ENCODE measurements at regions not wholly inside any gene's neighbourhood (a gene's known extent, or its start where the extent isn't known, plus 50 kb on each side); places are given as distances from the start of the nearest gene placed in this dataset.

DNA sequence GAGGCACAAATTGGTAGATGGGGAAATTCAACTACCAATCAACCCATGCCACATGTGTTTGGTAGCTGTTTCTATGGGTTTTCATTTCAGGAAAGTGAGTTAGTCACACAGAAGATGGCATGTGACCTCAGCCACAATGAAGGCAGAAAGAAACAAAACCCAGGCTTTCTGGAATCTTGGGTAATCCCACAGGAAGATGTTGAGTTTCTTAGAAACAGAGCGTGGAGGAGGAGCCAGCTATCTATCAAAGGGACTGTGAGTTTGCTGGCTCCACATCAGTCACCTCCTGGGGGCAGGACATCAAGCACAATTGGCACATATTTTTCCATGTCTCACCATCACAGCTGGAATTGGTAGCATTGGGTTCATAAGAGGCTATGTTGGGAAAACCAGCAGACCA, 188.9 kb upstream of the PLXNA2 start:
- no peak for TF ChIP-seq CTCF (IDR thresholded peaks at IDR 0.05)
- no peak overlapping the region for H3K27ac ChIP-seq
- DNase-seq (no peak), ATAC-seq (no peak), FAIRE-seq (no peak)
- H3K9me3 ChIP-seq = no peaks in the 10 kb centered on the region
- no peak overlapping the region for H3K4me3 ChIP-seq
- WGBS, 2 donors = 67 to 68% methylated on average over 1 of the region's 1 CpG
- H3K36me3 ChIP-seq = no peaks in the 10 kb centered on the region
- intact Hi-C loops (cut with DNase I) = no loop called here
- H3K4me1 ChIP-seq = no peaks in the 10 kb centered on the region
- H3K27me3 ChIP-seq = no peaks in the 10 kb centered on the region

- no peak for FAIRE-seq
- intact Hi-C loops (cut with DNase I) = no loop called here
- no peak for TF ChIP-seq CTCF (IDR thresholded peaks at IDR 0.05)
These were observed 189.8 kb upstream of the PLXNA2 start for GRCh38 chr1:208433971-208434370.

GRCh38 chr1:208437401-208437800, 193.2 kb upstream of the PLXNA2 start:
- no peaks in the 10 kb centered on the region for H3K36me3 ChIP-seq
- H3K27ac ChIP-seq = no peak overlapping the region
- DNase-seq (no peak), FAIRE-seq (no peak), ATAC-seq (no peak)
- WGBS, 2 donors = 68 to 79% methylated on average over 3 of the region's 3 CpGs
- intact Hi-C loops (cut with DNase I) = no loop called here
- TF ChIP-seq CTCF (IDR thresholded peaks at IDR 0.05) = no peak
- no peaks in the 10 kb centered on the region for H3K4me1 ChIP-seq
- no peaks in the 10 kb centered on the region for H3K27me3 ChIP-seq
- H3K4me3 ChIP-seq = no peak overlapping the region
- H3K9me3 ChIP-seq = no peaks in the 10 kb centered on the region

More at GRCh38 chr1:208433971-208434370, 189.8 kb upstream of the PLXNA2 start:
- no peak for DNase-seq
- Histone ChIP-seq H3K27ac (no peak overlapping the region), H3K27me3 (no peaks in the 10 kb centered on the region), H3K4me1 (no peaks in the 10 kb centered on the region), H3K9me3 (no peaks in the 10 kb centered on the region), H3K36me3 (no peaks in the 10 kb centered on the region), H3K4me3 (no peak overlapping the region)
- 64 to 80% methylated on average over 4 of the region's 4 CpGs for WGBS, 2 donors
- ATAC-seq = no peak

DNA sequence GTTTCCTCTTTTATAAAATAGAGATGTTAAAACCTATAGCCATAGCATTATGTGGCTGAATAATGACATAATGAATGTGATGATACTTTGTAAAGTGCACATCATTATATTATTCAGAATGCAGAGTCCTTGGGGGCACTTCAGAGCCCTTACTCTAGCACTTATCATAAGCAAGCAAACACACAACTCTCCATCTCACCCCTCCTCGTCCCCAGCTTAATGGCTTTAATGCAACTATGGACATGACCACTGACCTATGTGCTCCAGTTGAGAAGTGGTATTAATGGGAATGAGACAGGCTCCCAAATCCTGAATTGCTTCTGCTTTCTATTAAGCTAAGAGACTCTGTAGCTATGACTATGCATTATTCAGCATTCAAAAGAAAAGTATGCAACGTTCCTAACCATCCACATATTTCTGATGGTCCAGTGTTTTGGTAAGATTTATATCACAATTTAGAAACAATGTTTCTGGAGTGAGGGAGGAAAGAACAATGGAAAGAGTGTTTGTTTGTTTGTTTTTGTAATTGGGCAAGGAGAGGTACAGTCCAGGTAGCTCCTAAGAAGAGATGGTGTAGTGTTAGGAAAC, 194.0 kb upstream of the PLXNA2 start:
- TF ChIP-seq CTCF (IDR thresholded peaks at IDR 0.05) = no peak
- ATAC-seq (no peak), DNase-seq (no peak), FAIRE-seq (no peak)
- Histone ChIP-seq H3K9me3 (no peaks in the 10 kb centered on the region), H3K4me3 (no peak overlapping the region), H3K36me3 (no peaks in the 10 kb centered on the region), H3K27ac (no peak overlapping the region), H3K27me3 (no peaks in the 10 kb centered on the region), H3K4me1 (no peaks in the 10 kb centered on the region)
- intact Hi-C loops (cut with DNase I) = no loop called here
- WGBS, 2 donors = 11 to 18% methylated on average over 2 of the region's 2 CpGs

- DNase-seq = no peak
- intact Hi-C loops (cut with DNase I) = no loop called here
- WGBS, 2 donors = 65 to 72% methylated on average over 7 of the region's 7 CpGs
- H3K27ac ChIP-seq = no peak overlapping the region
- no peaks in the 10 kb centered on the region for H3K4me1 ChIP-seq
- no peaks in the 10 kb centered on the region for H3K27me3 ChIP-seq
- TF ChIP-seq CTCF (IDR thresholded peaks at IDR 0.05) = no peak
- no peak for FAIRE-seq
- H3K4me3 ChIP-seq = no peak overlapping the region
- H3K36me3 ChIP-seq = no peaks in the 10 kb centered on the region
- no peak for ATAC-seq
- no peaks in the 10 kb centered on the region for H3K9me3 ChIP-seq
These were observed 201.6 kb upstream of the PLXNA2 start for GRCh38 chr1:208445758-208446203.
